C4-2B (cell line): ENCODE measurements at regions not wholly inside any gene's neighbourhood (a gene's known extent, or its start where the extent isn't known, plus 50 kb on each side); places are given as distances from the start of the nearest gene placed in this dataset.

Experiments
- CTCF ChIP-seq: fragments of 450-650 bp; conservative IDR thresholded peaks from 2 replicates; pipeline ENCODE4 v1.5.1; 2017; ENCODE audit warnings: mild to moderate bottlenecking
- ZFX ChIP-seq: fragments of 450-650 bp; IDR thresholded peaks from 2 replicates; pipeline ENCODE4 v1.6.1; 2017

- no peak for TF ChIP-seq CTCF
- no peak for TF ChIP-seq ZFX
Measured at GRCh38 chr10:90504172-90504571, 353.7 kb downstream of the HTR7 start.
